Renal pelvis (tissue), 1 donor: ENCODE measurements at regions not wholly inside any gene's neighbourhood (a gene's known extent, or its start where the extent isn't known, plus 50 kb on each side); places are given as distances from the start of the nearest gene placed in this dataset.

Source experiments
- DNase-seq: peaks from one replicate; pipeline ENCODE4 v3.0.0-alpha.2; 2013

- DNase-seq, result no peak
These were observed 215.7 kb upstream of the TMC3 start for GRCh38 chr15:81589671-81590070.

GRCh38 chr15:81575436-81576123 is 201.6 kb upstream of the TMC3 start:
- DNase-seq, result peak; percentile 4

- DNase-seq, result no peak
These were observed 199.2 kb upstream of the TMC3 start for GRCh38 chr15:81573098-81573746.

- DNase-seq, result no peak
These were observed 198.2 kb upstream of the TMC3 start for GRCh38 chr15:81572190-81572589.

- DNase-seq, result peak; percentile 5
These were observed 195.5 kb upstream of the TMC3 start for GRCh38 chr15:81569286-81570080.

GRCh38 chr15:81567924-81568323 is 193.9 kb upstream of the TMC3 start:
- no peak for DNase-seq

- DNase-seq, result peak; percentile 11
These were observed 189.0 kb upstream of the TMC3 start for GRCh38 chr15:81562986-81563385.

GRCh38 chr15:81560405-81560804 is 186.4 kb upstream of the TMC3 start:
- no peak for DNase-seq

- no peak for DNase-seq
These were observed 184.0 kb upstream of the TMC3 start for GRCh38 chr15:81558056-81558455.

GRCh38 chr15:81555346-81555745 is 181.3 kb upstream of the TMC3 start:
- DNase-seq, result no peak

GRCh38 chr15:81548365-81549130 is 174.5 kb upstream of the TMC3 start:
- no peak for DNase-seq

- DNase-seq, result no peak
These were observed 173.6 kb upstream of the TMC3 start for GRCh38 chr15:81547521-81548132.

- no peak for DNase-seq
These were observed 170.4 kb upstream of the TMC3 start for GRCh38 chr15:81544385-81544784.

- DNase-seq, result no peak
These were observed 166.9 kb upstream of the TMC3 start for GRCh38 chr15:81540909-81541308.

GRCh38 chr15:81536356-81536755 is 162.3 kb upstream of the TMC3 start:
- DNase-seq, result no peak

GRCh38 chr15:81534124-81534523 is 160.1 kb upstream of the TMC3 start:
- no peak for DNase-seq

GRCh38 chr15:81532001-81532400 is 158.0 kb upstream of the TMC3 start:
- DNase-seq, result no peak

GRCh38 chr15:81531109-81531592 is 157.1 kb upstream of the TMC3 start:
- peak; percentile 79 for DNase-seq

- DNase-seq, result peak; percentile 23
These were observed 156.3 kb upstream of the TMC3 start for GRCh38 chr15:81530271-81530691.

- no peak for DNase-seq
These were observed 155.5 kb upstream of the TMC3 start for GRCh38 chr15:81529481-81529880.

GRCh38 chr15:81526029-81526428 is 152.0 kb upstream of the TMC3 start:
- DNase-seq, result no peak

GRCh38 chr15:81524496-81524895 is 150.5 kb upstream of the TMC3 start:
- no peak for DNase-seq
